Mesenchymal stem cell (in vitro differentiated cells and primary cell): ENCODE measurements at regions not wholly inside any gene's neighbourhood (a gene's known extent, or its start where the extent isn't known, plus 50 kb on each side); places are given as distances from the start of the nearest gene placed in this dataset.
A peak's percentile ranks its signal among the peaks of the same experiment; 100 is the strongest.

Experiments
- DNase-seq: peaks from one replicate; pipeline ENCODE4 v3.0.0-alpha.2; 2013
- H2AFZ ChIP-seq: one replicate; pipeline ENCODE4 v1.6.1; 2013; ENCODE audit warnings: low read depth, mild to moderate bottlenecking, control low read depth, inconsistent platforms, low read length, moderate library complexity
- H2AK5ac ChIP-seq: 2 replicates; pipeline ENCODE4 v1.6.1; 2013; ENCODE audit warnings: low read length, moderate library complexity, mild to moderate bottlenecking, inconsistent platforms; ENCODE audit not compliant: severe bottlenecking
- H2BK120ac ChIP-seq: one replicate; pipeline ENCODE4 v1.6.1; 2013; ENCODE audit warnings: low read depth, mild to moderate bottlenecking, inconsistent platforms, low read length, moderate library complexity
- H2BK12ac ChIP-seq, 2 experiments: one replicate each; pipeline ENCODE4 v1.6.1; 2013; ENCODE audit warnings: inconsistent platforms in 2 of 2, low read length in 2 of 2, mild to moderate bottlenecking in 2 of 2, moderate library complexity in 2 of 2, control low read depth in 1 of 2
- H2BK15ac ChIP-seq: one replicate; pipeline ENCODE4 v1.6.1; 2013; ENCODE audit warnings: mild to moderate bottlenecking, low read depth, inconsistent platforms; ENCODE audit not compliant: poor library complexity, severe bottlenecking
- H2BK5ac ChIP-seq: 2 replicates; pipeline ENCODE4 v1.6.1; 2013; ENCODE audit warnings: low read depth, mild to moderate bottlenecking, low read length, control low read depth, inconsistent platforms; ENCODE audit not compliant: poor library complexity, severe bottlenecking
- H3K14ac ChIP-seq, 2 experiments: one replicate each; pipeline ENCODE4 v1.6.1; 2013; ENCODE audit warnings: inconsistent platforms in 2 of 2, low read length in 2 of 2, control low read depth in 1 of 2, mild to moderate bottlenecking in 1 of 2, moderate library complexity in 1 of 2
- H3K18ac ChIP-seq, 2 experiments: one replicate each; pipeline ENCODE4 v1.6.1; 2013; ENCODE audit warnings: inconsistent platforms in 2 of 2, low read length in 2 of 2, control low read depth in 1 of 2, low read depth in 1 of 2, mild to moderate bottlenecking in 1 of 2
- H3K23ac ChIP-seq, 2 experiments: one replicate each; pipeline ENCODE4 v1.6.1; 2013; ENCODE audit warnings: inconsistent platforms in 2 of 2, low read length in 2 of 2, mild to moderate bottlenecking in 2 of 2, moderate library complexity in 2 of 2, control low read depth in 1 of 2
- H3K27ac ChIP-seq: 2 replicates; pipeline ENCODE4 v1.5.1; 2013; ENCODE audit warnings: mild to moderate bottlenecking, moderate library complexity, low read length, control low read depth, inconsistent platforms; ENCODE audit not compliant: poor library complexity, severe bottlenecking
- H3K27me3 ChIP-seq, 2 experiments: 2 replicates each; pipeline versions ENCODE4 v1.6.1 to v1.7.0; 2013; ENCODE audit warnings: low read length in 2 of 2, mild to moderate bottlenecking in 2 of 2, moderate library complexity in 2 of 2, control low read depth in 1 of 2, inconsistent platforms in 1 of 2; ENCODE audit not compliant: control insufficient read depth in 1 of 2, insufficient read depth in 1 of 2
- H3K36me3 ChIP-seq, 2 experiments: 2 replicates each; pipeline versions ENCODE4 v1.6.1 to v1.7.0; 2013; ENCODE audit warnings: low read length in 2 of 2, control low read depth in 1 of 2, inconsistent platforms in 1 of 2, low read depth in 1 of 2, mild to moderate bottlenecking in 1 of 2; ENCODE audit not compliant: insufficient read depth in 2 of 2, control insufficient read depth in 1 of 2
- H3K4ac ChIP-seq, 2 experiments: one replicate each; pipeline ENCODE4 v1.6.1; 2013; ENCODE audit warnings: inconsistent platforms in 2 of 2, low read length in 2 of 2, mild to moderate bottlenecking in 2 of 2, moderate library complexity in 2 of 2, control low read depth in 1 of 2, low read depth in 1 of 2
- H3K4me1 ChIP-seq: 2 replicates; pipeline ENCODE4 v1.6.1; 2013; ENCODE audit warnings: low read depth, low read length, control low read depth; ENCODE audit not compliant: control insufficient read depth, insufficient read depth
- H3K4me2 ChIP-seq: 2 replicates; pipeline ENCODE4 v1.6.1; 2013; ENCODE audit warnings: low read length, mild to moderate bottlenecking, inconsistent platforms; ENCODE audit not compliant: poor library complexity, severe bottlenecking
- H3K4me3 ChIP-seq, 2 experiments: 2 replicates each; pipeline versions ENCODE4 v1.5.1 to v1.7.0; 2013; ENCODE audit warnings: low read length in 2 of 2, mild to moderate bottlenecking in 2 of 2, control low read depth in 1 of 2, low read depth in 1 of 2; ENCODE audit not compliant: insufficient read depth in 1 of 2
- H3K79me1 ChIP-seq: replicated peaks from 2 replicates; pipeline ENCODE4 v1.6.1; 2013; ENCODE audit warnings: mild to moderate bottlenecking, control low read depth, low read length, inconsistent platforms; ENCODE audit not compliant: poor library complexity, severe bottlenecking
- H3K9ac ChIP-seq: 2 replicates; pipeline ENCODE4 v1.7.0; 2013; ENCODE audit warnings: mild to moderate bottlenecking, low read length, moderate library complexity
- H3K9me3 ChIP-seq: 2 replicates; pipeline ENCODE4 v1.7.0; 2013; ENCODE audit warnings: mild to moderate bottlenecking, low read length; ENCODE audit not compliant: control insufficient read depth
- H4K8ac ChIP-seq: one replicate; pipeline ENCODE4 v1.6.1; 2013; ENCODE audit warnings: inconsistent platforms, mild to moderate bottlenecking, low read length, moderate library complexity
- H4K91ac ChIP-seq: one replicate; pipeline ENCODE4 v1.6.1; 2013; ENCODE audit warnings: mild to moderate bottlenecking, low read length, inconsistent platforms
- WGBS: methylation state at CpG from one replicate; pipeline ENCODE4 v1.1.7; 2013; ENCODE audit warnings: mixed read lengths; 5-methylcytosine and 5-hydroxymethylcytosine counted together

DNA sequence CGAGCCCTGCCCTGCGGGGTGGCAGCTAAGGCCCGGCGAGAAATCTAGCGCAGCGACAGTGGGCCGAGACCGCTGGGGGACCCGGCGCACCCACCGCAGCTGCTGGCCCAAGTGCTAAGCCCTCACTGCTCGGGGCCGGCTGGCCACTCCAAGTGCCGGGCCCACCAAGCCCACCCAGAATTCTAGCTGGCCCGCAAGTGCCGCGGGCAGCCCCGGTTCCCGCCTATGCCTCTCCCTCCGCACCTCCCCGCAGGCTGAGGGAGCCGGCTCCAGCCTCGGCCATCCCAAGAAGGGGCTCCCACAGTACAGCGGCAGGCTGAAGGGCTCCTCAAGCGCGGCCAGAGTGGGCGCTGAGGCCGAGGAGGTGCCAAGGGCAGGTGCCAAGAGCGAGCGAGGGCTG is 55.2 kb upstream of the RND3 start:
- no peak overlapping the region for H3K4me2 ChIP-seq
- H3K9me3 ChIP-seq = no peaks in the 10 kb centered on the region
- no peaks in the 10 kb centered on the region for H3K36me3 ChIP-seq
- H2BK5ac ChIP-seq = no peak overlapping the region
- no peaks in the 10 kb centered on the region for H3K4me1 ChIP-seq
- no peaks in the 10 kb centered on the region for H3K79me1 ChIP-seq
- no peak overlapping the region for H3K4me3 ChIP-seq
- H2BK15ac ChIP-seq = no peak overlapping the region
- H2AFZ ChIP-seq = no peak overlapping the region
- H2AK5ac ChIP-seq = no peak overlapping the region
- no peak overlapping the region for H3K23ac ChIP-seq
- no peak for DNase-seq
- H3K27me3 ChIP-seq = no peaks in the 10 kb centered on the region
- no peak overlapping the region for H3K14ac ChIP-seq
- H3K27ac ChIP-seq = no peak overlapping the region
- no peak overlapping the region for H3K18ac ChIP-seq
- no peak overlapping the region for H3K4ac ChIP-seq
- H3K9ac ChIP-seq = no peak overlapping the region
- H2BK120ac ChIP-seq = no peak overlapping the region
- H4K91ac ChIP-seq = peak overlapping the region; percentile 46
- WGBS = 99% methylated on average over 27 of the region's 30 CpGs
- H4K8ac ChIP-seq = no peak overlapping the region
- H2BK12ac ChIP-seq = peak overlapping the region in 1 of 2 experiments; percentile 42

GRCh38 chr2:150542172-150542571 is 54.7 kb upstream of the RND3 start:
- 93% methylated on average over 2 of the region's 19 CpGs for WGBS
- no peak overlapping the region for H3K4me3 ChIP-seq
- H3K9ac ChIP-seq = no peak overlapping the region

DNA sequence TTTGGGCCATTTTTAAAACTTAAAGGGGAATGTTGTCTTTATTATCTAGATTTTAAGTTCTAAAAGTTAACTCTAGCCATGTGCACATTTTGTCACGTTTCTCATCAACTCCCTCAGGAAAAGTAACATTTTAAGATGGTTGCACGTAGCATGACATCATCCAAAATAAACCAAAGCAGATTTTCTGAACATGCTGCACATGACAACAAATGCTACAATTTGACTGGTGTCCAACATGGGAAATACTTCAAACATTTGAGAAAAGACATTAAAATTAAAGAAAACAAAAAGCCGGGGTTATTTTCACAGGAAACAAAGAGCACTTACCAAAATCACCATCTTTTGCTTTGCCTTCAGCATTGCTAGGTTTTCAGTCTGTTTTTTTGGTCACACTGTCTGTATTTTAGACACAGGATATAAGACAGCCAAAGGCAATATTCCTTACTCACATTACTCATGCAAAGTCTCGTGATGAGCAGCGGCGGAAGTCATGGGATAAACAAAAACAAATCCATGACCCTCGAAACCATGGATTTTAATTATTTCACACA is 51.3 kb upstream of the RND3 start:
- Histone ChIP-seq H2BK12ac (no peak overlapping the region), H2BK15ac (no peak overlapping the region), H3K27me3 (no peaks in the 10 kb centered on the region), H3K23ac (no peak overlapping the region), H2AFZ (no peak overlapping the region), H2AK5ac (no peak overlapping the region), H3K14ac (no peak overlapping the region), H3K36me3 (no peaks in the 10 kb centered on the region), H3K18ac (no peak overlapping the region), H2BK5ac (no peak overlapping the region), H3K9me3 (no peaks in the 10 kb centered on the region), H3K4me2 (no peak overlapping the region), H3K4me1 (no peaks in the 10 kb centered on the region), H4K91ac (no peak overlapping the region), H3K27ac (no peak overlapping the region), H4K8ac (no peak overlapping the region), H3K9ac (peak overlapping the region; percentile 82), H3K4ac (no peak overlapping the region), H3K79me1 (no peaks in the 10 kb centered on the region), H2BK120ac (no peak overlapping the region), H3K4me3 (peak overlapping the region in 1 of 2 experiments; percentile 1)
- 63% methylated on average over 6 of the region's 7 CpGs for WGBS
- peak; percentile 80 for DNase-seq

More at GRCh38 chr2:150542172-150542571, 54.7 kb upstream of the RND3 start:
- H3K4me2 ChIP-seq = no peak overlapping the region
- H3K18ac ChIP-seq = no peak overlapping the region
- no peak overlapping the region for H2AK5ac ChIP-seq
- no peaks in the 10 kb centered on the region for H3K9me3 ChIP-seq
- no peaks in the 10 kb centered on the region for H3K27me3 ChIP-seq
- H3K27ac ChIP-seq = no peak overlapping the region
- H3K14ac ChIP-seq = no peak overlapping the region
- no peak overlapping the region for H2BK120ac ChIP-seq
- DNase-seq = no peak
- no peak overlapping the region for H4K8ac ChIP-seq
- no peak overlapping the region for H2AFZ ChIP-seq
- H2BK12ac ChIP-seq = no peak overlapping the region
- no peaks in the 10 kb centered on the region for H3K4me1 ChIP-seq
- H2BK5ac ChIP-seq = no peak overlapping the region
- no peak overlapping the region for H3K23ac ChIP-seq
- no peak overlapping the region for H4K91ac ChIP-seq
- no peaks in the 10 kb centered on the region for H3K79me1 ChIP-seq
- H3K4ac ChIP-seq = no peak overlapping the region
- no peaks in the 10 kb centered on the region for H3K36me3 ChIP-seq
- H2BK15ac ChIP-seq = no peak overlapping the region
